SK-N-SH treated with all-trans-retinoic acid at 6 μM for 48 hours (cell line): ENCODE measurements at regions not wholly inside any gene's neighbourhood (a gene's known extent, or its start where the extent isn't known, plus 50 kb on each side); places are given as distances from the start of the nearest gene placed in this dataset.
A peak's percentile ranks its signal among the peaks of the same experiment; 100 is the strongest.

ENCODE experiments used
- ATAC-seq: fragments of 200-7000 bp; cut with Tn5 transposase; 3 replicates; pipeline ENCODE4 v1.9.1; 2020; ENCODE audit warnings: mild to moderate bottlenecking, moderate library complexity
- BACH2 ChIP-seq: fragments of 250-450 bp; sonication (Bioruptor Pico); IDR thresholded peaks from 2 replicates; pipeline ENCODE4 v1.9.0; 2021; ENCODE audit warnings: mild to moderate bottlenecking, borderline replicate concordance
- CSDC2 ChIP-seq: fragments of 250-450 bp; sonication (Bioruptor Pico); IDR thresholded peaks from 2 replicates; pipeline ENCODE4 v1.5.0; 2020; ENCODE audit warnings: mild to moderate bottlenecking, moderate library complexity
- GLIS3 ChIP-seq: fragments of 250-450 bp; sonication (Bioruptor Pico); IDR thresholded peaks from 2 replicates; pipeline ENCODE4 v1.5.0; 2020; ENCODE audit warnings: mild to moderate bottlenecking, moderate library complexity
- ISL1 ChIP-seq: fragments of 250-450 bp; sonication (Bioruptor Pico); IDR thresholded peaks from 2 replicates; pipeline ENCODE4 v2.1.2; 2022; ENCODE audit warnings: mild to moderate bottlenecking, moderate library complexity
- PATZ1 ChIP-seq: fragments of 250-450 bp; sonication (Bioruptor Pico); IDR thresholded peaks from 2 replicates; pipeline ENCODE4 v1.8.0; 2020; ENCODE audit warnings: mild to moderate bottlenecking, moderate library complexity, borderline replicate concordance
- RARB ChIP-seq: fragments of 250-450 bp; sonication (Bioruptor Pico); IDR thresholded peaks from 2 replicates; pipeline ENCODE4 v1.8.0; 2021; ENCODE audit warnings: mild to moderate bottlenecking, moderate library complexity
- TCF4 ChIP-seq: fragments of 250-450 bp; sonication (Bioruptor Pico); IDR thresholded peaks from 2 replicates; pipeline ENCODE4 v1.8.0; 2021; ENCODE audit warnings: mild to moderate bottlenecking, moderate library complexity, borderline replicate concordance
- ZC3H10 ChIP-seq: fragments of 250-450 bp; sonication (Bioruptor Pico); IDR thresholded peaks from 2 replicates; pipeline ENCODE4 v1.5.1; 2021; ENCODE audit warnings: mild to moderate bottlenecking, moderate library complexity
- ZFP30 ChIP-seq: fragments of 450-650 bp; formaldehyde crosslinking; IDR thresholded peaks from 2 replicates; pipeline ENCODE4 v1.5.0; 2022; ENCODE audit warnings: mild to moderate bottlenecking, moderate library complexity
- ZNF565 ChIP-seq: fragments of 450-650 bp; formaldehyde crosslinking; conservative IDR thresholded peaks from 2 replicates; pipeline ENCODE4 v1.5.0; 2020; ENCODE audit warnings: low read depth, mild to moderate bottlenecking, moderate library complexity

DNA sequence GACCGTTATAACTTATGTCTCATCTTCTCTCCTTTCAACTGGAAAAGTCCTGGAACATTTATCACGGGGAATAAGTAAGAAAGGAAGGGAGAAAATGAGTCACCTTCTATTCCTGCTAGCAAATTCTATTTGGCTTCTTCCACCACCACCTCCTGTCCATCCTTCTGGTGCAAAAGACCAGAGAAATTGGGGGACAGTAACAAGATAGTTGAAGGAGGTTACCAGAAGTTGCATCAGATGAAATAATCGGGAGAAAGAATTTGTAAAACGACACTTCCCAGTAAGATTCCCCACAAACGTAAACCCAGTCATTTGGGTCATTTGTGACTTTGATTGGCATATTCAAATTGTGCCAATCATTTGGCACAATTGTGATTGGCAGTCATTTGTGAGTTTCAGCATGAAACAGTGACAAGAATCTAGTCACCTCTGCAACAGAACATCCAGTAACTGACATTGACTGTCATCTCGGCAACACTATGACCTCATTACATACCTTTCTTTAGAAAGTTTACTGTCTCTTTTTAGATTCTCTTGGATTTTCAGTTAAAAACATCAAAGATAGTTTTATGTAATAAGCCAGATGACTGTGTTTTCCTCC, 51.3 kb upstream of the PIK3CG start:
- TF ChIP-seq TCF4 (CRISPR knock-in tag) (no peak), GLIS3 (CRISPR knock-in tag) (no peak), ZC3H10 (CRISPR knock-in tag) (no peak), RARB (CRISPR knock-in tag) (no peak), ZNF565 (CRISPR knock-in tag) (no peak), BACH2 (no peak), ISL1 (no peak), ZFP30 (CRISPR knock-in tag) (no peak)
- peak; percentile 57 for ATAC-seq

- no peak for ATAC-seq
- TF ChIP-seq PATZ1 (no peak), BACH2 (no peak), TCF4 (CRISPR knock-in tag) (no peak), ZC3H10 (CRISPR knock-in tag) (no peak), CSDC2 (no peak)
These were observed 50.2 kb upstream of the PIK3CG start for GRCh38 chr7:106814887-106815286.
